Right ventricle myocardium inferior (tissue), 1 donor: ENCODE measurements at regions not wholly inside any gene's neighbourhood (a gene's known extent, or its start where the extent isn't known, plus 50 kb on each side); places are given as distances from the start of the nearest gene placed in this dataset.
"Not testable (repeated sequence)": the region's sequence is repeated elsewhere in the genome, so short reads cannot be mapped to it uniquely, and the experiment has no call there.

ENCODE experiments used
- ATAC-seq: fragments of 200-7000 bp; cut with Tn5 transposase; one replicate; pipeline ENCODE4 v1.9.1; 2020; ENCODE audit warnings: mild to moderate bottlenecking, moderate library complexity
- DNase-seq: peaks from one replicate; pipeline ENCODE4 v3.0.0; 2021; ENCODE audit errors: missing footprints
- intact Hi-C: fragments of 100-400 bp; cut with DNase I; formaldehyde crosslinking; loops from one replicate; pipeline ENCODE4 v1.11.0; 2022
- donor health status: DM: no; HTN: yes; CAD: no; lungs with severe emphysema.

DNA sequence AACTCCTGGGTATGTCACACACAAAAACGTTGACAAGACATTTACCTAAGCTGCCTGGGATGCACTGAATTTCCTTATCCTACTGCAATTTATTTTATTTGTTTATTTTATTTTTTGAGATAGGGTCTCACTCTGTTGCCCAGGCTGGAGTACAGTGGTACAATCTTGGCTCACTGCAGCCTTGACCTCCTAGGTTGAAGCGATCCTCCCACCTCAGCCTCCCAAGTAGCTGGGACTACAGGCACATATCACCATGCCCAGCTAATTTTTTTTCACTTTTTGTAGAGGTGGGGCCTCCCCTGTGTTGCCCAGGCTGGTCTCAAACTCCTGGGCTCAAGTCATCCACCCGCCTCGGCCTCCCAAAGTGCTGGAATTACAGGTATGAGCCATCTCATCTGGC lies 147.5 kb upstream of the SOD1 start:
- intact Hi-C loops, DNase-seq, ATAC-seq: not testable (repeated sequence)

DNA sequence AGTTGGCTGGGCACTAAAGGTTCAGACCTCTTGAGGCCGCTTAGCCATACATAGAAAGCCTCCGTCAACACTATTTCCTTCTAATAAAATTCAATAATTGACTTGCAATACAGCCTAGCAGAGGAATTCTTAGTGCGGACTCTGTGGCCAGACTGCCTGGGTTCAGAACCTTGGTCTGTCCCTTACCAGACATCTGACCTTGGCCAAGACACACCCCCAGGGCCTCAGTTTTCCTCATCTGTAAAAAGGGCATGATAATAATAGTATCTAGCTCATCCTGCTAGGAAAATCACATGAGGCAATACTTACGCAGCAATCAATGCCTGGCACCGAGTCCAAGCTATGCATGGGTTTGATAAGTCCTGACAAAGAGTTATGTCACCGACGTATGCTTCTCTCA lies 148.2 kb upstream of the SOD1 start:
- intact Hi-C loops: no loop called here
- no peak for DNase-seq
- ATAC-seq: no peak

- no peak for DNase-seq
- no peak for ATAC-seq
- intact Hi-C loops: no loop called here
These were observed 150.1 kb upstream of the SOD1 start for GRCh38 chr21:31509194-31510017.

- ATAC-seq: no peak
- intact Hi-C loops: no loop called here
- DNase-seq: no peak
These were observed 153.5 kb upstream of the SOD1 start for GRCh38 chr21:31505975-31506374.

GRCh38 chr21:31503939-31504338 lies 155.6 kb upstream of the SOD1 start:
- DNase-seq: no peak
- no peak for ATAC-seq
- intact Hi-C loops: no loop called here

DNA sequence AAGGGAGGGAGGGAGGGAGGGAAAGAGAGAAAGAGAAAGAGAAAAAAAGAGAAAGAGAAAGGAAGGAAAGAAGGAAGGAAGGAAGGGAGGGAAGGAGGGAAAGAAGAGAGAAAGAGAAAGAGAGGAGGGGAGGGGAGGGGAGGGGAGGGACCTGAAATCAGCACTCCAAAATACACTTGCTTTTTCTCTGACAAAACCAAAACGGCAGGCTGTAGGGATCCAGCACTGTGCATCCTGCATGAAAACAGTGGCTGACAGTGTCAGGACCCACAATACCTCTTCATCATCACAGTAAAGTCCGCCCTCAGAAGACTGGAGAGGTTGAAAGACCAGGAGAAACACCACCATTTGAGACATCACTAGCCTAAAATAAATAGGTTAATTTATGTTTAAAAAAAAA lies 156.0 kb upstream of the SOD1 start:
- DNase-seq (no peak), ATAC-seq (no peak)
- intact Hi-C loops: no loop called here

GRCh38 chr21:31502537-31503143 lies 156.9 kb upstream of the SOD1 start:
- ATAC-seq (no peak), DNase-seq (no peak)
- intact Hi-C loops: no loop called here

DNA sequence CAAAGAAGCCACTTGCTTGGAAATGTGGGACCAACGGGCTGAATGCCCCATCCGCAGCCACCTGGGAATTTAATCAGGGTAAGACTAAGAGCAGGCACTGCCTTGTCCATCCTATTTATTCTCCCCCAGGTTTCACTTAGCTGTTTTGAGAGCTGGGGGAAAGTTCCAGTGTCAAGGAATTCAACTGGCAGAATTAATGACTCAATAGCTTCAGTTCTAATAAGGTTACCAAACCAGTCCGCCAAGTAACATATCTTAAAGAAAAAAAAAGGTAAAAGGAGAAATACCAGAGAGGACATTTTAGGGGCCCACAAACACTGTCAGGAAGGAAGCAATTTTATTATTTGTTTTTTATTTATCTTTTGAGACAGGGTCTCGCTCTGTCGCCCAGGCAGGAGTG lies 157.6 kb upstream of the SOD1 start:
- intact Hi-C loops: no loop called here
- DNase-seq (no peak), ATAC-seq (no peak)

GRCh38 chr21:31500982-31501381 lies 156.9 kb upstream of the TIAM1 start:
- intact Hi-C loops: no loop called here
- DNase-seq (no peak), ATAC-seq (no peak)

- DNase-seq: no peak
These were observed 156.0 kb upstream of the TIAM1 start for GRCh38 chr21:31500071-31500470.

GRCh38 chr21:31498985-31499384 lies 154.9 kb upstream of the TIAM1 start:
- no peak for DNase-seq
- ATAC-seq: no peak
- intact Hi-C loops: no loop called here

More at GRCh38 chr21:31500071-31500470, 156.0 kb upstream of the TIAM1 start:
- ATAC-seq: peak; percentile 42
- intact Hi-C loops: no loop called here

GRCh38 chr21:31497914-31498313 lies 153.9 kb upstream of the TIAM1 start:
- intact Hi-C loops: no loop called here
- DNase-seq: no peak
- no peak for ATAC-seq

DNA sequence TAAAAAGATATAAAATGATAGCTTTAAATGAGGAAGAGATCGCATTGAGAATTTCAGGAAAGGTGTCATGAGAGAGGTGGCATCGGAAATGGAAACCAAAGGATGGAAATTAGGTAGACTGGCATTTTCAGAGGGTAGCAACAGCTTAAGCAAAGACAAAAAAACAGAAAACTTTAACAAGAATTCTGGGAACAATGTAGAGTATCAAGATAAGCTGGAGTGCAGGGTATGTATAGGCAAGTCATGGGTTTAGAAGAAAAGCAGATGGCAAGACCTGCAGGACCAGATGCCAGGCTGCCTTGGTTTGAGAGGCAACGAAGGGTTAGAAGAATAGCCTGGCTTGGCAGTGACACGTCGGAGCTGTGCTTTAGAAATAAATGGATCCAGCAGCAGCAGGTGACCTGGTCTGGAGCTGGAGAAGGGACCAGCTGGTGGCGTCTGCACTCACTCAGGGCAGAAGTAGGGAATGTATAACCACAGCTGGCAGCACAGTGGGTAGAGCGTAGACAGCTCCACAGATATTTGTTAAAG lies 149.4 kb upstream of the TIAM1 start:
- DNase-seq (no peak), ATAC-seq (no peak)
- intact Hi-C loops: no loop called here

DNA sequence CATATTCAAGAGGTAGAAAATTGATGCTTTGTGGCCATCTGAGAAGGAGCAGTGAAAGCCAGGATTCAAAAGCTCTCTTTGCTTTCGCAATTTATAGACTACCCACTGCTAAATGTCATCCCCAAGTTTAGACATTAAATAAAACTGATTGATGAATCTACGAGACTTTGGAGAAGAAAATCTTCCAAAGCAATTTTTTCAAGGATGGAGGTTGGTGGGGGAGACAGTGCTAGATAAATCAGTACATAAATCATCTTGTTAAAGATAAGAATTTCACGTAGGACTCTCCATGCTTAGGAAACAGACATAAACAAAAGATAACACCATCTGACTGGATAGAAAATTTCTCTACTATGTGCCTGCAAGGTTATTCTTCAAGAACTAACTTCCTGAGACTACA lies 147.6 kb upstream of the TIAM1 start:
- ATAC-seq (no peak), DNase-seq (no peak)
- intact Hi-C loops: no loop called here

- DNase-seq (no peak), ATAC-seq (no peak)
- intact Hi-C loops: no loop called here
These were observed 146.4 kb upstream of the TIAM1 start for GRCh38 chr21:31490443-31490842.

DNA sequence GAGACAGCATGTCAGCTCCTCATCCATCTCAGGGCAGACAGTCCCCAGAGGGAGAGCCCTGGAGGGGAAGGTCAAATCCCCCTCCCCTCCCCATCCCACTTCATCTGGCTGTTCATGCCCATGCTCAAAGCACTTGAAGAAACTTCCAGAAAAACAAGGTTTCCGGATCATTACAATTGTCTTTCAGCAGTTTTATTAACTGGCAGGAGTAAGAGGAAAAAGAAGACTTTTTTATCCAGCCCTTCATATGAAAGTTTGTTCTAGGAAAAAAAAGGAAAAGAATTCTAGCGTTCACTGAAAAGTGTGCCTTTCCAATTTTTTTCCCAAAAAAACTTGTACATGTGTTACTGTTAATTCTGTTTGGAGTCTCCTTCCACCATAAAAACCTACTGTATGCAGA lies 145.7 kb upstream of the TIAM1 start:
- DNase-seq (no peak), ATAC-seq (no peak)
- intact Hi-C loops: no loop called here

DNA sequence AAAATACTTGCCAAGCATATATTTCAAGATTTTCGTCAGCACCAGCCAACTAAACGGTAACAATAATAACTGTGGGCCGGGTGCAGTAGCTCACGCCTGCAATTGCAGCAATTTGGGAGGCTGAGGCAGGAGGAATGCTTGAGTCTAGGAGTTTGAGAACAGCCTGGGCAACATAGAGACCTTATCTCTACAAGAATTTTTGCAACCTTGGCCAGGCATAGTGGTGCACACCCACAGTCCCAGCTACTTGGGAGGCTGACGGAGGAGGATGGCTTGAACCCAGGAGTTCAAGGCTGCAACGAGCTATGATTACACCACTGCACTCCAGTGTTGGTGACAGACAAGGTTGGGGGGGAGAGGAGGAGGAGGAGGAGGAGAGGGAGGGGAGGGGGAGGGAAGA lies 145.0 kb upstream of the TIAM1 start:
- ATAC-seq (no peak), DNase-seq (no peak)
- intact Hi-C loops: no loop called here

DNA sequence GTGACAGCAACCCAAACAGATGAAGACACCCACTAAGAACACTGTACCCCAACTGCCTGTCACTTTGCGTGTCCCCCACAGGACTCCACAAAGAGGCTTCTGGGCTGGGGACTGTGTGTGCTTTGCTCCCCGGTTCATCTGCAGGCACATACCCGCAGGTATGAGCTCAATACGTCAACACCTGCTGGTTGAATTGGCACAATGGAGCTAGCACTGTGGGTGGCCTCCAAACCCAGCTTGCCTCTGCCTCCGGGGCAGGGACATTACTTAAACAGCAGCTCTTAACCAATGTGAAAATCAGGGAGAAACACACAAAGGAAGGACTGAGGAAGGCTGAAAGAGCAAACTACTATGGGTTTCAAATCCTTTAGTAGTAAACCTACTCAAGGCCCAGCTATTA lies 140.2 kb upstream of the TIAM1 start:
- intact Hi-C loops: no loop called here
- DNase-seq: no peak

GRCh38 chr21:31483146-31483545 lies 139.1 kb upstream of the TIAM1 start:
- no peak for DNase-seq
- ATAC-seq: no peak
- intact Hi-C loops: no loop called here

More for the DNA sequence above, 140.2 kb upstream of the TIAM1 start:
- ATAC-seq: no peak

GRCh38 chr21:31482460-31482859 lies 138.4 kb upstream of the TIAM1 start:
- ATAC-seq: no peak
- no peak for DNase-seq
- intact Hi-C loops: no loop called here
